CD4-positive, alpha-beta T cell treated with Interleukin-2 at 100 ng/mL for 4 hours (primary cell): ENCODE measurements at regions not wholly inside any gene's neighbourhood (a gene's known extent, or its start where the extent isn't known, plus 50 kb on each side); places are given as distances from the start of the nearest gene placed in this dataset.
A peak's percentile ranks its signal among the peaks of the same experiment; 100 is the strongest.
"Not testable (repeated sequence)": the region's sequence is repeated elsewhere in the genome, so short reads cannot be mapped to it uniquely, and the experiment has no call there.

Source experiments
- DNase-seq: peaks from one replicate; pipeline ENCODE4 v3.0.0-alpha.2; 2020; ENCODE audit warnings: low spot score

GRCh38 chr7:66413379-66414114 lies 208.4 kb downstream of the TPST1 start:
- peak; percentile 82 for DNase-seq

DNA sequence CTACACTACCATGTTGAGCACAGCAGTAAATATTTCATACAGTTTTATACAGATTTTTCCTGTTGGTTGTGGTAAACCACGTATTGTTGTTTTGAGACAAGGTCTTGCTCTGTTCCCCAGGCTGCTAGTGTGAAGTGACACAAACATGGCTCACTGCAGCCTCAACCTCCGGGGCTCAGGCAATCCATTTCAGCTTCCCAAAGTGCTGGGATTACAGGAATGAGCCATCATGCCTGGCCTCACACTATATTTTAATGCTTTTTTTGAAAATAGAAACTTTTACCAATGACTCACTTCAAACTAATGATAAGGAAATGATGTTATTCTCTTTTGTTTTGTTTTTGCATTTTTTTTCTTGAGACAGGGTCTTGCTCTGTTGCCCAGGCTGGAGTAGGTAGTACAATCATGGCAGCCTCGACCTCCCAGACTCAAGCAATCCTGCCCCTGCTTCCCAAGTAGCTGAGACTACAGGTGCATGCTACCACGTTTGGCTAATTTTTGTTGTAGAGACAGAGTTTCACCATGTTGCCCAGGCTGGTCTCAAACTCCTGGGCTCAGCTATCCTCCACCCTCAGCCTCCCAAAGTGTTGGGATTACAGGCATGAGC lies 210.6 kb downstream of the TPST1 start:
- DNase-seq: no peak

GRCh38 chr7:66418537-66418936 lies 210.1 kb upstream of the KCTD7 start:
- no peak for DNase-seq

DNA sequence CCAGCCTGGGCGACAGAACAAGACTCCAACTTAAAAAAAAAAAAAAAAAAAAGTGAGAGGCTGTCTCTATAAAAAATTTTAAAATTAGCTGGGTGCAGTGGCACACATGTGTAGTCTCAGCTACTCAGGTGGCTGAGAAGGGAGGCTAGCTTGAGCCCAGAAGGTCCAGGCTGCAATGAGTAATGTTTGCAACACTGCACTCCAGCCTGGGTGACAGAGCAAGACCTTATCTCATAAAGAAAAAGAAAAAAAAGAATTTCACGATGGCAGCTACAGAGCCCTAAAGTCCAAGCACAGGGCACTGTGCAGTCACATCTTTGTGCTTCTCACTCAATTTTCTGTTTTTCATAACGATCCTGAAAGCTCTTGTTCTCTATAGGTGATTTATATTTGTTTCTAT lies 209.5 kb upstream of the KCTD7 start:
- DNase-seq: no peak

DNA sequence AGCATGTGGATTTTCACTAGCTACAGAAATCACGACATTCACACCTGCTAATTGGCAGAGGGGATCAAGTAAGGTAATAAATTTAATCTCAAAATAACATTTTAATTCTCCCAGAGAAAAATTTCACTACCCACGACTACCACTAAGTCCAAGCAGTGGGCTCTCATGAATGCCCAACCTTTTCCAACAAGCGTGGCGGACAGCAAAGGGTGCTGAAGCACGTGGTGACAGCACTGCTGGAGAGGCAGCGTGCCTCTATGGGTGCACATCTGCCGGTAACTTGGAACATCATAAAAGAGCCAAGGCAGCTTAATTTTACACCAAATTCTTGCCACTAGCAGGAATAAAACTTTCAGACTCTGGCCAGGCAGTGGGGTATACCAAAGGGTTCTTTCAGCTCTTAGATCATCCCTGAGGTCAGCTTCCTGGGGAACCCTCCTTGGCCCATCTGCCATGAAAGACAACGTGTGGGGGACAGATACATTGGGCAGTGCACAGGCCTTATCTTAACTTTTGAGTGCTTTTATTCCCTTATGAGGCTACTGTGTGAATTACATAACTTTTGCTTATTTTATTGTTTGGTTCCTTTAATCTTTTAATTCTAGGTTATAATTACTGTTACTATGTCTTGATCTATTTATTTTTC lies 206.7 kb upstream of the KCTD7 start:
- DNase-seq: no peak

DNA sequence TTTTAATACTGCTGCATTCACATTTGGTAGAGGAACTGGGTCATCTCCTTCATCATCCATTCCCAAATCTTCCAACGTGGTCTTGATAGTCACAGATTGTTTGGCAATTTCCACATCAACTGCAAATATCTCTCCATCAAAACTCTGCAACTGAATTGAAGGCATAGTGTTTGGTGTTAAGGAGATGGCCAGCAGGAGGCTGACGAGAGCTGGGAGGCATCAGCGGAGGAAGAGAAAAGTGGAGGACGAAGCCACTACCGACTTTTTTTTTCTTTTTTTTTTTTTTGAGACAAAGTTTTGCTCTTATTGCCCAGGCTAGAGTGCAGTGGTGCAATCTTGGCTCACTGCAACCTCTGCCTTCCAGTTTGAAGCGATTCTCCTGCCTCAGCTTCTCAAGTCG lies 205.0 kb upstream of the KCTD7 start:
- DNase-seq: no peak

DNA sequence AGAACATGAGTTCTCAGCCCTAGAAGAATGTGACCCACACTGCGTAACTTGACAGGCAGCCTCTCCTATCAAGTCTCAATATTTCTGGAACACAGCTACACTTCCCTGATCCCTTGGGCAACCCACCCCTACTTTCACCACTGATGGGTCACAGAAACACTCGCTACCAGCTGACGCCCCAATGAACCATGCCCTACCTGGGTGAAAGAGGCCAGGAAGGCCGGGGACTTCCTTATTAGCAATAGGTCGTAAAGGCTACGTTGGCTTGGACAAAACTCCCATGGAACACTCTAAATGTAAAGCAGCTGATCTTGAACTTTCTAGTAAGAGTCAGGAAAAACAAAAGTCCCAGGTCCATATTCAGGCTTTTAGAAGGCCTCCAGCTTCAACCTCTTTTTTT lies 202.3 kb upstream of the KCTD7 start:
- no peak for DNase-seq

- no peak for DNase-seq
These were observed 201.7 kb upstream of the KCTD7 start for GRCh38 chr7:66426996-66427395.

DNA sequence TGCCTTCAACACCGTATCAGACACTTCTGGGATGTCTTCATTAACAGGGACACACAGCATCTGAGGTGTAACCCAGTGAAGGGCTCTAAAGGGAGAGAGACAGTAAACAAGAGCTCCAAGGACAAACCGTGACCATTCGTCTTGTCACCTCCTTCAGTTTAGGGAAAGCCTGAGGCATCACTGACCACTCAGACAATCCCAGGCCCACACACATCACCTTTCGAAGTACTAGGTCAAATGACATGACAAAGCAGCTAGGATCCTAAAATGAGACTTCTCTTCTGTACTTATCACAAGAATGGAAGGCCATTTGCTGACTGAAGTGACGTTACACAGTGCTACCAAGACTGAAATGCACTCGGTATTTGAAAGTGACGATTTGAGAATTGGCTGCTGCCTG lies 200.7 kb upstream of the KCTD7 start:
- DNase-seq: no peak

DNA sequence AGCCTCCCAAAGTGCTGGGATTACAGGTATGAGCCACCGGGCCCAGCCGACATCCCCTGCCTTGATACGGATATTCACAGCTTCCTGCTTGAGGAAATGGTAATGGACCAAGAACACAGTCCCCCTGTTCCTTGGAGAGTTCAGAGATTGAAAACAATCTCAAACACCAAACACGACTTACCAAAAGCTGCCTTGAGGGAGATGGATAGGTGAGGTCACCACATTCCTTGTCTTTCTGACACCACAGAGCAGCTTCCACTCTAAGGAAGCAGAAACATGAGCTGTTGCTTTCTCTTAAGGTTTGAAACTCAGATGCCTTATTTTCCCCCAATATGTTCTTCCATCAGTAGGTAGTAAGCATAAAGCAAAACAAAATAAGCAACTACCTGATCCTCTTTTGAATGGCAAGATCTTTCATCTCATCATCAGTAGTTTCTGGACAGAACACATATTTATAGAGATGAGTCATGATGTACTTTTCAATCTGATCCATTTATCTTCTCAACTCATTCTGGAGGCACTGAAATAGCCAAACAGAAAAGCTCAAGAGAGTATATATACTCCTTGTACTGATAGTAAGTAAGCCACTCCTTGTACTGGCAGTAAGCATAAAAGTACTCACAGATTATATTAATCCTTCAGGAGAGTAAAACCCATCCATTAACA lies 199.1 kb upstream of the KCTD7 start:
- DNase-seq: no peak

DNA sequence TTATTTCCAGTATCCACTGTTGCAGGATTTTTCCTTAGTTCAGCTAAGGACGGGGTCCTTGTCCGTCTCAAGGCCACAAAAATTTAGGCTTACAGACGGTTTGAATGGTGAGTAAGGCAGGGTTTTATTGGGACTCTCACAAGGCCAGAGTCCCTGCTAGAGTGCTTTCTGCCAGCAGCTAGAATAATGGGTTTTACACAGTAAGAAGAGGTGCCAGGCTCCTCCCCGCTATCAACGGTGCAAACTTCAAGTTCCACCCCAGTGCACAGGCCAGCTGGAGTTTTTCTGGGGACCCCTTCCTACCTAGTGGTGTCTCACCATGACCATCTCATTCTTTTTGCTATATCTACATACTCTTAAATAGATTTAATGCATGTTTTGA lies 198.5 kb upstream of the KCTD7 start:
- DNase-seq: no peak

DNA sequence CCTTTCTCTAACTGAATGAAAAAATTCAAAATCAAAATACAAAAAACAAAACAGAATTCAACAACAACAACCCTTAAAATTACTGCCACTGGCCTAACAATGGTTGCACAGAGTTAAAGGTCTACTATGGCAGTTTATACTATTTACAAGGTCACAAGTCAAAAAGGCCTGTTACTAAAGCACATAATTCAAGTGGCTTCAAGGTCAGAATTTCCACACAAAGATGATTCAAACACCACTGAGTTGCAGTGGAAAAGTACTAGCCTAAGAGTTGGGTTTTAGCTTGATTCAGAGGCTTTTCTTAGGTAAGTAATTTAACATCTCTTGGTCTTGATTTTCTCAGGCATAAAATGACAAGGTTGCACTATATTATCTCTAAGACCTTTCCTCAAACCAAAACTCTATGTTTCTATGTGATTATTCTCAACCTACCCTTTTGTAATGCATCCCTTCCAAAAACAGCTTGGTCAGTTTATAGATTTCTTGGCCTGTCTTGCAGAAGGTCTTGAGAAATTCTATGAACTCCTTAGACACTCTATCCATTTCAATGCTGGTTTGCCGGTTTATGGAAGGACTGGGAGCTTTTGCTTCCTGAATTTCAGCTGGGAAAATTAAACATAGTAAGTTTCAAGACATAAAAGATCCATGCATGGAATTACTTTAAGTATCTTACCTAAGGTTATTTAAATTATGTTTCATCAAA lies 189.8 kb upstream of the KCTD7 start:
- DNase-seq: not testable (repeated sequence)

GRCh38 chr7:66442385-66442784 lies 186.3 kb upstream of the KCTD7 start:
- DNase-seq: no peak

DNA sequence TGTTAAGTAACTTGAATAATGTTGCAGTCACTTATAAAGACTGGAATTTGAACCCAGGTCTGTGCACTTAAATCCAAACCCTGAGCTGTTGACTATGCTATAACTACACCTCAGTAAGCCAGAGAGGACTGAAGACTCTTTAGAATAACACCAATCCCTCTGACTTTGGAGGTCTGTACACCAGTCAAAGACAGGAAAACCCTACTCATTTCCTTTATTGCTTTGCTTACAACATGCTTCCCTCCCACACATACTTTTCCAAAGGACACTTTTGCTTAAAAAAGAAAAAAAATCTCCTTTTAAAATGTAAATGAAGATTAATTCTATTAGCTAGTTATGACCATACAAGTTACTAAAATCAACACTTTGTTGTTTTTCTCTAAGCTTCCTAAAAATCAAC lies 184.7 kb upstream of the KCTD7 start:
- DNase-seq: no peak

DNA sequence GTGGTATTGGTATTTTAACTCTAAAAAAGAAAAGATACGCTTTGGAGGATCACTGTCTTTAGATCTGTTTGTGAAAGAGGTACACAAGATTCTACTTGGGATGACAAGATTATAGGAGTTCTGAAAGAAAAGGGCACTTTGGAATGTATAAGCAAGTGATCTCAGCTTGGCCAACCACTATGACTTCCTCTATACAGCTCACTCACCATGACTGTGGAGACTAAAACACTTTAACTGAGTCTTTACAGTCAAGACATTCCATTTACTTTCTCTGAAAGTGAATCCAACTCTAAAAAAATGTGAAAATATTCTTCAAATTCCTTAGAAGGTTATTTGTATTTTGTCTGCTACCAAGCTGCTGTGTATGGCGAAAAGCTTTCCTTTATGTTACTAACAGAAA lies 181.7 kb upstream of the KCTD7 start:
- not testable (repeated sequence) for DNase-seq

- not testable (repeated sequence) for DNase-seq
These were observed 177.9 kb upstream of the KCTD7 start for GRCh38 chr7:66450814-66451213.

DNA sequence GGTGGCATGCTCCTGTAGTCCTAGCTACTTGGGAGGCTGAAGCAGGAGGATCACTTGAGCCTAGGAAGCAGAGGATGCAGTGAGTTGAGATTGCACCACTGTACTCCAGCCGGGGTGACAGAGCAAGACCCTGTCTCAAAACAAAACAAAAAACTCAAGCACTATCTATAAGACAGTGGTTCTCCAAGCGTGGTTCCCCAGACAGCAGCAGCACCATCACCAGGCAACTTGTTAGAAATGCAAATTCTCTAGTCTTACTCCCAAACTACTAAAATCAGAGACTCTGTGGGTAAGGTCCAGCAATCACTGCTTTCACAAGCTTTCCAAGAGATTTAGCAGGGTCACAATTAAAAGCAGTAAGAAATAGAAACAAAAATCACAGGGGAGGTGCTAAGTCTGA lies 177.0 kb upstream of the KCTD7 start:
- DNase-seq: not testable (repeated sequence)

GRCh38 chr7:66452165-66452564 lies 176.5 kb upstream of the KCTD7 start:
- no peak for DNase-seq

DNA sequence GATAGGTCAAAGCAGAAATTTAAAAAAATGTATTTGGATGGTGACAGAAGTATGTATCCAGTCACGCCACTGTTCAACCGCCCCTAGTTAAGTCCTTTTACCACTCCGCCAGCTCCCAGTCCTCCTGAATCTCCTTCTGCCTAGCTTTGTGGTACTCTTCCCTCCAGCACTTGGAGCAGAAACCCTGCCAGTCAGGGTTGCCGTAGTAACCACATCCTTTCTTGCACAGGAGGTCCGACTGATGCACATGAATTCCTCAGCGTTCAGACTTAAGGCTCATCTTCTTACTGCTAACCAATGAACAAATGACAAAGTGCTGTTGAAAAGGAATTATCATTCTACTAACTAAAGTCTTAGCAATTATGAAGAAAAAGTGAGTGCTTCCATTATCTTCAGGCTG lies 175.3 kb upstream of the KCTD7 start:
- DNase-seq: no peak

- no peak for DNase-seq
These were observed 174.0 kb upstream of the KCTD7 start for GRCh38 chr7:66454600-66455225.

GRCh38 chr7:66455432-66455831 lies 173.2 kb upstream of the KCTD7 start:
- DNase-seq: not testable (repeated sequence)

DNA sequence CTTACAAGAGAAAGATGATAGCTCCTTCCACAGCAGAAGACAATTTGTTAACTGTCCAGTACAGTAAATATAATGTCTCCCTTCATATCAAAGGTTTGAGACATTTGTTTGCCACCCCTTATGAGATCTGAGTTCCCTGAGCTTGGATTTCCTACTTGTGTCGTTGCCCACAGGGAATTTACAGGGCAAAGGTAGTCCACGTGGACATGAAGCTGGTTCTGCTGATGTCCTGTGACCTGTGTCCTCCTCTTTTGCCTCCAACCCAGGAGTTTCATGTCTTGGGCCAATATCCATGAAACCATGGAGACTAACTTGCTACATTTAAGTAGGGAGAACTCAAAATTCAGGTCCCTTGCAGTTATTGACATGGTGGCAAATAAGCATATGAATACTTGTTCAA lies 172.2 kb upstream of the KCTD7 start:
- not testable (repeated sequence) for DNase-seq
